ENCODE measurements at regions not wholly inside any gene's neighbourhood (a gene's known extent, or its start where the extent isn't known, plus 50 kb on each side); places are given as distances from the start of the nearest gene placed in this dataset.

GRCh38 chr4:30833206-30833605, 113.0 kb downstream of the PCDH7 start:
- ATAC-seq, result no peak
- TF ChIP-seq ISL1 (CRISPR knock-in tag; IDR thresholded peaks at IDR 0.05) (no peak), CSRNP3 (CRISPR knock-in tag; IDR thresholded peaks at IDR 0.05) (no peak), OSR1 (CRISPR knock-in tag; IDR thresholded peaks at IDR 0.05) (no peak), ZC3H10 (CRISPR knock-in tag; IDR thresholded peaks at IDR 0.05) (no peak), ZFP30 (CRISPR knock-in tag; IDR thresholded peaks at IDR 0.05) (no peak), ESRRG (CRISPR knock-in tag; IDR thresholded peaks at IDR 0.05) (no peak), CREB5 (CRISPR knock-in tag; IDR thresholded peaks at IDR 0.05; ENCODE audit: low read depth) (no peak), ZNF8 (CRISPR knock-in tag; IDR thresholded peaks at IDR 0.05) (no peak), RARB (CRISPR knock-in tag; IDR thresholded peaks at IDR 0.05) (no peak)

GRCh38 chr4:30835044-30835443, 114.9 kb downstream of the PCDH7 start:
- no peak for TF ChIP-seq PPARA (CRISPR knock-in tag; IDR thresholded peaks at IDR 0.05; ENCODE audit: borderline replicate concordance)
- TF ChIP-seq CREB5 (CRISPR knock-in tag; IDR thresholded peaks at IDR 0.05; ENCODE audit: low read depth), result no peak
- TF ChIP-seq ESRRG (CRISPR knock-in tag; IDR thresholded peaks at IDR 0.05), result no peak
- no peak for TF ChIP-seq ARNTL (CRISPR knock-in tag; IDR thresholded peaks at IDR 0.05; ENCODE audit: borderline replicate concordance, low read depth)
- no peak for TF ChIP-seq TCF4 (CRISPR knock-in tag; IDR thresholded peaks at IDR 0.05; ENCODE audit: borderline replicate concordance)
- no peak for TF ChIP-seq CSRNP3 (CRISPR knock-in tag; IDR thresholded peaks at IDR 0.05)
- TF ChIP-seq RARB (CRISPR knock-in tag; IDR thresholded peaks at IDR 0.05), result no peak
- TF ChIP-seq ZNF8 (CRISPR knock-in tag; IDR thresholded peaks at IDR 0.05), result no peak
- no peak for TF ChIP-seq ZNF70 (CRISPR knock-in tag; IDR thresholded peaks at IDR 0.05)
- no peak for TF ChIP-seq TSHZ2 (CRISPR knock-in tag; IDR thresholded peaks at IDR 0.05)
- TF ChIP-seq ZNF565 (CRISPR knock-in tag; conservative IDR thresholded peaks at IDR 0.05; ENCODE audit: low read depth), result no peak
- no peak for TF ChIP-seq POU6F1 (CRISPR knock-in tag; IDR thresholded peaks at IDR 0.05; ENCODE audit: borderline replicate concordance, low read depth)
- no peak for TF ChIP-seq ISL1 (CRISPR knock-in tag; IDR thresholded peaks at IDR 0.05)
- no peak for TF ChIP-seq ZFP30 (CRISPR knock-in tag; IDR thresholded peaks at IDR 0.05)
- no peak for TF ChIP-seq GLIS3 (CRISPR knock-in tag; IDR thresholded peaks at IDR 0.05)
- ATAC-seq, result no peak

GRCh38 chr4:30836231-30836630, 116.1 kb downstream of the PCDH7 start:
- TF ChIP-seq ZFP30 (CRISPR knock-in tag; IDR thresholded peaks at IDR 0.05) (no peak), ARNTL (CRISPR knock-in tag; IDR thresholded peaks at IDR 0.05; ENCODE audit: borderline replicate concordance, low read depth) (no peak)
- no peak for ATAC-seq

GRCh38 chr4:30837131-30837539, 117.0 kb downstream of the PCDH7 start:
- TF ChIP-seq POU6F1 (CRISPR knock-in tag; IDR thresholded peaks at IDR 0.05; ENCODE audit: borderline replicate concordance, low read depth), result no peak
- no peak for TF ChIP-seq PATZ1 (CRISPR knock-in tag; IDR thresholded peaks at IDR 0.05; ENCODE audit: borderline replicate concordance)
- TF ChIP-seq GLIS3 (CRISPR knock-in tag; IDR thresholded peaks at IDR 0.05), result no peak
- peak; percentile 77 for TF ChIP-seq ISL1 (CRISPR knock-in tag; IDR thresholded peaks at IDR 0.05)
- no peak for TF ChIP-seq SNAI2 (CRISPR knock-in tag; IDR thresholded peaks at IDR 0.05)
- TF ChIP-seq ZNF70 (CRISPR knock-in tag; IDR thresholded peaks at IDR 0.05), result no peak
- ATAC-seq, result peak; percentile 70

All from SK-N-SH treated with all-trans-retinoic acid at 6 μM for 48 hours (cell line).